ENCODE measurements at regions not wholly inside any gene's neighbourhood (a gene's known extent, or its start where the extent isn't known, plus 50 kb on each side); places are given as distances from the start of the nearest gene placed in this dataset.

DNA sequence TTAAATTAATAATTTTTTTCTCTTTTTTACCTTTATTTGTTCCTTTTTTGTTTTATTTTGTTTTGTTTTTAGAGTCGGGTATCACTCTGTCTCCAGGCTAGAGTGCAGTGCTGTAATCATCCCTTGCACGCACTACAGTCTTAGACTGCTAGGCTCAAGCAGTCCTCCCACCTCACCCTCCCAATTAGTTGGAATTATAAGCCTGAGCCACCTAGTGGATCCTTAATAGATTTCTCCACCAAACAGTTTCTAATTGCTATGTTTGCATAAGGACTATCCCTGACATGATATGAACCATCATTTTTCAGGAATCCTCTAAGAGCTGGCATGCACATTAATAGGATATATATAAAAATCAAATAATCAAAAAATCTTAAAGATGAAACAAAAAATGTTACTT lies 993.2 kb downstream of the OTOL1 start:
- TF ChIP-seq CTCF (conservative IDR thresholded peaks at IDR 0.05; ENCODE audit: low read depth, low read length) (peak; percentile 57), EZH2 (IDR thresholded peaks at IDR 0.05; ENCODE audit: borderline replicate concordance, low read depth, low read length, poor library complexity, severe bottlenecking) (no peak)

Data from A673 (cell line).